ENCODE measurements at regions not wholly inside any gene's neighbourhood (a gene's known extent, or its start where the extent isn't known, plus 50 kb on each side); places are given as distances from the start of the nearest gene placed in this dataset.

- TF ChIP-seq CTCF (conservative IDR thresholded peaks at IDR 0.05; ENCODE audit: low read depth, low read length) = no peak
- TF ChIP-seq EZH2 (IDR thresholded peaks at IDR 0.05; ENCODE audit: borderline replicate concordance, low read depth, low read length, poor library complexity, severe bottlenecking) = no peak
These were observed 96.6 kb upstream of the AGTR1 start for GRCh38 chr3:148600902-148601765.

Data from A673 (cell line).